Stimulated activated CD4-positive, alpha-beta T cell treated with anti-CD3 and anti-CD28 coated beads, Interleukin-1b, Interleukin-23, amount 100 ng/mL, for 1 hour (primary cell): ENCODE measurements at regions not wholly inside any gene's neighbourhood (a gene's known extent, or its start where the extent isn't known, plus 50 kb on each side); places are given as distances from the start of the nearest gene placed in this dataset.

Source experiments
- DNase-seq, 2 donors: peaks; one replicate each; pipeline ENCODE4 v3.0.0-alpha.2; 2020; ENCODE audit warnings: low read depth in 2 of 2

- no peak for DNase-seq
Measured at GRCh38 chr4:152235718-152236117, 300.2 kb downstream of the FBXW7 start.

- DNase-seq = no peak
Measured at GRCh38 chr4:152234571-152234970, 301.3 kb downstream of the FBXW7 start.

- DNase-seq = no peak
Measured at GRCh38 chr4:152232271-152232670, 303.6 kb downstream of the FBXW7 start.

- DNase-seq = no peak
Measured at GRCh38 chr4:152229782-152230289, 306.1 kb downstream of the FBXW7 start.

- no peak for DNase-seq
Measured at GRCh38 chr4:152225680-152226079, 310.2 kb downstream of the FBXW7 start.

- no peak for DNase-seq
Measured at GRCh38 chr4:152224721-152225420, 311.0 kb downstream of the FBXW7 start.

- DNase-seq = no peak
Measured at GRCh38 chr4:152224223-152224622, 311.7 kb downstream of the FBXW7 start.

GRCh38 chr4:152223600-152223999 lies 312.3 kb downstream of the FBXW7 start:
- DNase-seq = no peak

GRCh38 chr4:152221816-152222516 lies 313.9 kb downstream of the FBXW7 start:
- no peak for DNase-seq

- DNase-seq = no peak
Measured at GRCh38 chr4:152220201-152220666, 315.7 kb downstream of the FBXW7 start.

GRCh38 chr4:152218576-152218975 lies 317.3 kb downstream of the FBXW7 start:
- DNase-seq = no peak

- no peak for DNase-seq
Measured at GRCh38 chr4:152217896-152218295, 318.0 kb downstream of the FBXW7 start.

- DNase-seq = no peak
Measured at GRCh38 chr4:152211936-152212653, 323.8 kb downstream of the FBXW7 start.

- DNase-seq = no peak
Measured at GRCh38 chr4:152209772-152210493, 326.0 kb downstream of the FBXW7 start.

- DNase-seq = no peak
Measured at GRCh38 chr4:152207378-152207720, 328.5 kb downstream of the FBXW7 start.

GRCh38 chr4:152206646-152207377 lies 329.1 kb downstream of the FBXW7 start:
- DNase-seq = no peak

- DNase-seq = no peak
Measured at GRCh38 chr4:152206185-152206584, 329.7 kb downstream of the FBXW7 start.

- DNase-seq = no peak
Measured at GRCh38 chr4:152202415-152202814, 333.5 kb downstream of the FBXW7 start.

- no peak for DNase-seq
Measured at GRCh38 chr4:152200511-152201333, 335.2 kb downstream of the FBXW7 start.

GRCh38 chr4:152197211-152197610 lies 338.7 kb downstream of the FBXW7 start:
- DNase-seq = no peak
